ENCODE measurements at regions not wholly inside any gene's neighbourhood (a gene's known extent, or its start where the extent isn't known, plus 50 kb on each side); places are given as distances from the start of the nearest gene placed in this dataset.

DNA sequence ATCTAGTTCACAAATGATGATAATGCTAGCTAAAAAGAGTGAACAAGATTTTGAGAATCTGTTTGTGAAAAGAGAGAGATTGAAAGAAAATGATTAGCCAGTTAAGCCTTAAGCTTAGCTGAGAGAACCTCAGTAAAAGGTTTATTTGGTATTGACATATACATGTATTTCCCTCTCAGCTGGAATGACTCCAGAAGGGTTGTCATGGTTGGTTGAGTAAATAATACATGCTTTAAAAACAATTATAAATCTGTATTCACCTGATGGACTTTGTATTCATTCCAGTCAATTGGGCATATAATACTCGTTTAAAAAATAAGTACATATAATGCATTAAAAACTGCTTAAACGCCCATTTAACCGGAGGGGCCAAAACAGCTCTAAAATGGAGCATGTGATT lies 181.4 kb downstream of the GRB14 start:
- DNase-seq: no peak

DNA sequence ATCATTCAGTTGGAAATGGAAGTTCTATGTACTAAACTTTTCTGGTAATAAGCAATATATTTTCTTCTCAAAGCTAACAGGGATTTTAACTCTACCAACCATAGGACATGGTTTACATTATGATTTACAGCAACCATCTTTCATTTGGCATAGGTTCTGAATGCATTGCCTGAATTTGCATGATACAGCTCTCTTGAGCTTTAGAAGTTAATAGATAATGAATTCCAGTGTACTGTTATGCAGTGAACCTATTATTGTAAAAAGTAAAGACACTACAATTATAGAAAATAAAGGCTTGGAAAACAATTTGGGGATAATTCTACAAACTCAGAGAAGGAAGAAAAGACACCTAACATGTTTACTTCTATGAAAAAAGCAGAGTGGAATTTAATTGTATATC lies 182.0 kb downstream of the GRB14 start:
- no peak for DNase-seq

GRCh38 chr2:164438490-164439205 lies 182.6 kb downstream of the GRB14 start:
- DNase-seq: no peak

GRCh38 chr2:164436131-164436530 lies 185.2 kb downstream of the GRB14 start:
- DNase-seq: no peak

DNA sequence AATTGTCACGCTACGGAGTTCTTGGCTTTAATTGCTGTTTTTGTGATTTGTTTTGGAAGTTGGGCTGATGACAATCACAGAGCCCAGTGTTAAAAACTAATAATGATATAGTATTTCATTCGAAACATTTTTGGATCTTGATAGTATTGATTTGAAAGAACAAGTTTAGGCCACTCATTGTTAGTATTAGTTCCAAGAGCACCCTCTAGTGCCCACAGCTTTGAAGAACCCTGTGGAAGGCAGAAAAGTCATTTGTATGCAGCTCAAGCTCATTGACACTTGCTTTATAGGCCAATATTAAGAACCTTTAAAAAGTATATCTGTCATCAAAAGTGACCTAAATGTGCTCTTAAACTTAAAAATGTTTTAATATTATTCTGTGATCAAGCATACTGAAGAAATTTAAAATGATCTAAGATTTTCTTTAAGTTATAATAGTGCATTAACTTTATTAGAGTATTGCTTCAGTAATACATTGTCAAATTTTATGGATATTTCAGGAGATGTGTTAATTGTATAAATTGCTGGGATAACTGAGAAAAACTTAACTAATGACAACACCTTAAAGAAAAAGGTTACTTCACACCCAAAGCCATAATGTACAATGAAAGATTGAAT lies 191.0 kb downstream of the GRB14 start:
- peak; percentile 13 for DNase-seq

GRCh38 chr2:164429354-164429753 lies 191.9 kb downstream of the GRB14 start:
- DNase-seq: no peak

DNA sequence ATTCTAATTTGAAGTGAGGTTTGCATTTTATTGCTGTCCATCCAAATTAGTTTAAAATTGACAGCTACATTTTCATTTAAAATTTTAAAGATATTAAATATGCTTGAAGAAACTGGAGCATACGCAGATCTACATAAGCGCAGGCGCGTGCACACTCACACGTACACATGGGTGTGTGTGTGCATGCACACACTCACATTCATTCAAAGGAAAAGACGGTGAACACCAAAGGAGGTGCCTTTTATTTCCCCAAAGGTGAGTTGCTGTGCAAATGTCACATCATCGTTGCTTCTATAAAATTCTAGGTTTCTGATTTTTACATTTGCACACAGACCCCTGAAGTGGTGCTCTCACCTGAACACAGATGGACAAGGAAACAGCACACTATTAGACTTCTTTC lies 194.2 kb downstream of the GRB14 start:
- DNase-seq: no peak

- DNase-seq: no peak
Measured at GRCh38 chr2:164420787-164421186, 200.5 kb downstream of the GRB14 start.

DNA sequence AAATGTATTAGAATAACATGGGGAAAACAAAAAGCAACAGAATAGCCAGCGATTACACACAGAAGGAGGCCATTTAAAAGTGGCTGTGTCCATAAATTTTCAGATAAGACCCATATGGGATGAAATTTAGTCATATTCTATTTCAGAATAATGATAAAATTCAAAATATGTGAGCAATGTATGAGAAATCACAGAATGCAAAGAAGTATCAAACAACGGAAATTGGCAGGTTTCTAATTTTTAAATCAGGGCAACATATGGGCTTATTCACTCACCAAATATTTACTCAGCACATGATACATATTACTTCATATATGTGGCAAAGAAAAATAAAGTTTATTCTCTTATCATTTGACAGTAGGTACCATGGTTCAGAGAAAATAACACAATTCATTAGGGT lies 208.5 kb downstream of the GRB14 start:
- DNase-seq: no peak

DNA sequence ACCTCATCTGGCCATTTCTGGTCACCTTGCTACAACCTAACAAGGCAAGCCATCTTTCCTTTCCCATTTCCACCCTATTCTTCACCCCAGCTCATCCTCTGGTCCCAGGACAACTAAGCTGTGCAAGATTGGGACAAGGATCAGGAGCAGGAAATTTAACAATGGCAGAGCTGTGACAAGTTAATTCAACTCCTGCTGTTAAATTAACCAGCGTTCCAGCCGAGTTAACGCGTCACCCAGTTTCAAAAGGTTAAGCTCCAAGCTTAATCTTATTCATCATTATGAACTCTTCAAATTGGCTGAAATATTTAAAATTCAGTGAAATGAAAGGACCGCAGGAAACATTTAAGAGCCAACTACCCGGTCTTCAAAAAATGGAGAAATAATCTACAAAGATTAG lies 231.9 kb downstream of the GRB14 start:
- no peak for DNase-seq

DNA sequence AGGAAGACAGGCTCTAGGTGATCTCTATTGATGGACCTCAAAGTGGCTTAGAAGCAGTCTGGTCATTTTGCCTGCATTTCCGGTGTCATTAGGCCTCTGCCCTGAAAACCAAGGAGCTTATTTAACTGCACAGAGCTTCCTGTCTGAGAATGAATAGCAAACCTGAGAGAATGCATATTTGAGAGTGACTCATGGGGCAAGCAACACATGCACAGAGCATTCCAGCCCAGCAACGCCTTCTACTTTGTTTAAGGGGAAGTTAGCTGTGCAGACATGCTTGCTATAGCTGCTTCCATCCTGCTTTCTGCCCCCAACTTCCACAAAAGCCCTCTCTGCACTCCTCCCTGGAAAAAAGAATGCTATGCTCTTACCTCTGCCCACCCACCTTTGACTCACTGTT lies 232.8 kb downstream of the GRB14 start:
- DNase-seq: no peak

DNA sequence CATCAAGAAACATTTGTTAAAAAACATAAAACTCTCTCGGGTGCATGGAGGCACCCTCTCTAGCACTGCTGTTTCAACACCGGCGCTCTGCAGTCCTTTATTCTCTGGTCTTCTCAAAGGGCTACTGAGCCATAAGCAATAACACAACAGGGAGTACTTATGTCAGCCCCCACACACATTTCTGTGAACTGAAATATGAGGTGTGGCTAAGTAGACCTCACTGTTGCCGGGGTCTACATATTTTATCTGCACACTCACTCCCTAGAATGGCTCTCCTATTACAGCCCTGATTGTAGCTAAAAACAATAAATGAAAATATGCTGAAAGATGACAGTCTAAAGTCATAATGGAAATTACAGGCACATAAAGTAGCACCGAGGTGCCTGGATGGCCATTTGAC lies 235.1 kb downstream of the GRB14 start:
- DNase-seq: no peak

GRCh38 chr2:164384434-164384833 lies 236.8 kb downstream of the GRB14 start:
- no peak for DNase-seq

DNA sequence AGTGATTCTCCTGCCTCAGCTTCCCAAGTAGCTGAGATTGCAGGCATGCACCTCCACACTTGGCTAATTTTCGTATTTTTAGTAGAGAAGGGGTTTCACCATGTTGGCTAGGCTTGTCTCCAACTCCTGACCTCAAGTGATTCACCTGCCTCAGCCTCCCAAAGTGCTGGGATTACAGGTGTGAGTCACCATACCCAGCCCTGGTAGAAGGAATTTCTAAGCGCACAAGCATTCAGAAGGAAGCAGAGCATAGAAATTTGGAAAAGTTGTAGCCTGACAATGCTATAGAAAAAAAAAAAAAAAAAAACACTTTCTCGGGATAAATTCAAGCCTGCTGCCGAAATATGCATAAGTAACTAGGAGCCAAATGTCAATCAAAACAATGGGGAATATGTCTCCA lies 249.4 kb downstream of the GRB14 start:
- DNase-seq: no peak

DNA sequence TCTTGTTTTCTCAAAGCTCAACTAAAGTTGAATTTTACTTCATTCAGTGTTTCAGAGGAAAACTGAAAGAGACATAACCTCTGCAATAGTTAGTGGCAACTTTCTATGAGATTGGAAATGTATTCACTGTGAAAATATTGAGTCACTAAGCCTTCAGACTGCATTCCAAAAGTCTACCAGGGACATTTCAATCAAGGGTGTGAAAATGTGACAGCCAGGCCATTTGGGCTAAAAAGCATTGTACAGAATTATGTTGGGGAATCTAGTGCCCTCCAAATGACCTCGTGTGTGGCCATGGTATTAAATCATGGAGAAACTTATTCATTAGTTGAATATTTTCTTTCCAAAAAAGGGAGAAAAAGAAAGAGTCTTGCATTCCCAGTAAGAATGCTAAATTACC lies 251.9 kb downstream of the GRB14 start:
- DNase-seq: no peak

GRCh38 chr2:164368896-164369295 lies 252.4 kb downstream of the GRB14 start:
- no peak for DNase-seq

DNA sequence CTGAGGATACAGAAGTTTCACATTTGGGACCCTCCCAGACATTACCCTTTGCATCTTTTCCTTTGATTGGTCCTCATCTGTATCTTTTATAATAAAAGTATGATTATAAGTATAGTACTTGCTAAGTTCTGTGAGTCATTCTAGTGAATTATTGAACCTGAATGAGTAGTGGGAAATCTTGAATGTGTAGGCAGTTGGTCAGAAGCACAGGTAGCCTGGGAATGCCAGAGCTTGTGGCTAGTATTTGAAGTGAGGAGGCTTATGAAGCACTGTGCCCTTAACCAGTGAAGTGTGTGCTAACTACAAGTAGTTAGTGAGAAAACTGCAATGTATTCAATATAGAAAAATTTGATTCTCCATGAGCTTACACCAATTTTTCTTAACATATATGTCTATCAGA lies 257.6 kb downstream of the GRB14 start:
- DNase-seq: no peak

DNA sequence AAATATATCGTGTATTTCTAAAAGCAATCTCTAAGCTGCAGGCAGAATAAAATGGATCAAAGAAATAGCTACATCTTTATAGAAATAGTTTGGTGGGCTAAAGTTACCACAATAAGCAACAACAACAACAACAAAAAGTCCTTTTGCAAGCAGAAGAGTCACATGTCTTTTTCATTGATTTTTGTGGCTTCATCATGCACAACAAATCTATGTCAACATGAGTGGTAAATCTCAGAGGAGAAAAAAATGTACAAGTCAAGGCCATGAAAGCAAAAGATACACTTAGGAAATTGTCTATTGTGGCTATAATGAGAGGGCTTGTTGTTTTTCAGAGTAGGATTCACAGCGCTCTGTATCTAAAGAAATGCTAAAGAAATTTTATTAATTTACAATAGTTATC lies 269.7 kb downstream of the GRB14 start:
- DNase-seq: no peak

- no peak for DNase-seq
Measured at GRCh38 chr2:164335947-164336346, 285.3 kb downstream of the GRB14 start.

DNA sequence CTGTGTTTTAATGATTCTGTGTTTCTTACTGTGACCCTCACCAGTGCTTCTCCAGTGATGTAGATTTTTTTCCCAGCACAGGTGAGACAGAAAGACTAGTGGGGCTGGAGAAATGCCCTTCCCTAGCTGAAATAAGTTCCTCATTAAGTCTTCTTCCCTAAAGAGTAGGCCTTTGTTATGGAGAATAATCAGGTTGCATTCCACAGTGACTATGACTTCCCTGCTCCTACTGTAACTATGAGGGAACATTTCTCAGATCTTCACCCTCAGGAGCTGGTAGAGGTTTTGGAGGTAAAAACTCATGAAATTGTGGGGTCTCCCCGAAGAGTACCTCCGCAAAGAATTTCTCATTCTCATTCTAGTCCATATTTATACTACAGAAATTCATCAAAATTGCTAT lies 286.2 kb downstream of the GRB14 start:
- DNase-seq: no peak

DNA sequence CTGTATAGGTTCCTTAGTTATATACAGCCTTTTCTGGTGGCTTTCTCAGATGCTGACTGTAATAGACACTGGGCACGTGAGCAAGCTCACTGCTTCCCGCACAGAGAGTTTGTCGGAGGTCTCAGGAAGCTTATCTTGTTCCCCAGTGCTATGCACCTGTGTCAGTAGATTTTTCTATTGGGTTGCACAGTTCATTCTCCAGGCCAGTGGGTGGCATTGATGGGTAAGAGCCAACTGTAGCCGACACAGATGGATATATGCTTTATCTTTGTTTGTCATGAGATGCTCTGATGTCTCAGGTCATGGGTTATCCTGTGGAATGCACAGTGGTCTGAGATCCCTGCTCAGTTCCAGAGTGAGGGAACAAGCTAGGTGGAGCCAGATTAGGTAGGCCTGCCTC lies 293.0 kb downstream of the GRB14 start:
- no peak for DNase-seq

GRCh38 chr2:164323978-164324377 lies 297.3 kb downstream of the GRB14 start:
- no peak for DNase-seq

GRCh38 chr2:164314148-164314547 lies 307.1 kb downstream of the GRB14 start:
- no peak for DNase-seq

DNA sequence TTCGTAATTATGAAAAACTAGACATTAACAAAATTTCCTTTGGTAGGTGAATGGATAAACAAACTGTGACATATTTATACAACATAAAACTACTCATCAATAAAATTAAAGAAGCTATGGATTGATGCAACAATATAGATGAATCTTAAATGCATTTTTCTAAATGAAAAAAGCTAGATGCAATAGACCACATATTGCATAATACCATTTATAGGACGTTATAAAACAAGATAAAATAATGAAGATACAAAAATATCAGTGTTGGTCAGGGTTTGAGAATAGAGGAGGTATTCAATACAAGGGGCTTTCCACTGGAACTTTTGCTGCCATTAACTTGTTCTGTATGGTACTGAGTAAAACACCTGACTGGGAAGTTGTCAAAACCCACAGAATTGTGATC lies 314.4 kb downstream of the GRB14 start:
- DNase-seq: no peak

DNA sequence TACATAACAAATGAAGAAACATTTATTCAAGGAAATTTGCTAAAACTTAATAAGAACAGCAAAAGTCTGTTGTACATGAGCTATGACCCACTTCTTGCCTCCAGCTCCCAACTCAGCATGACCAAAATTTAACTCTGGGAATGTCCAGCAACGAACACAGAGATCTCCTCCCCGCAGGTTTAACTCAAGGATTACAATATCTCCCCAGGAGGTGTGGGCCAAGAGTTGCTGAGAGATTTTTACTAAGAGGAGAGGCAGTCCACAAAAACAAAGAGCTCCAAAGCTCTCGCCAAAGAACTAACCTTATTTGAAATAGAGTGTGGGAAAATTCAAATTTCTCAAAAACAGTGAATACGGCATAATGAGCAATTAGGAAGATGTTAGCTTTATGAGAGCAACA lies 318.5 kb downstream of the GRB14 start:
- DNase-seq: no peak
